GM12878 (cell line): ENCODE measurements at regions not wholly inside any gene's neighbourhood (a gene's known extent, or its start where the extent isn't known, plus 50 kb on each side); places are given as distances from the start of the nearest gene placed in this dataset.

Source experiments
- ATAC-seq: fragments of 200-7000 bp; cut with Tn5 transposase; 3 replicates; pipeline ENCODE4 v1.9.1; 2020; ENCODE audit warnings: mild to moderate bottlenecking, moderate library complexity
- BruUV-seq: library from RNA; stranded (reverse); fragments of 400-500 nt; replicated peaks from 2 replicates; lab custom pipeline; 2021; lab: Mats Ljungman, UMichigan
- CTCF ChIA-PET: fragments of 300-600 bp; sonication (Branson Sonifier 250); formaldehyde crosslinking; extraction: SDS; loops from one replicate; lab custom pipeline; 2021; ENCODE audit warnings: inconsistent platforms; lab: Yijun Ruan, JAX
- POLR2A ChIA-PET: fragments of 350-600 bp; formaldehyde crosslinking; extraction: SDS; loops from one replicate; lab custom pipeline; 2021; ENCODE audit warnings: inconsistent platforms; lab: Charles Lee
- RAD21 ChIA-PET: fragments of 300-600 bp; sonication (Branson Sonifier 250); formaldehyde crosslinking; loops from one replicate; lab custom pipeline; 2023; ENCODE audit warnings: antibody characterized with exemption; ENCODE audit not compliant: unreplicated experiment; lab: Charles Lee
- SMC1A ChIA-PET: fragments of 300-600 bp; sonication (Branson Sonifier 250); formaldehyde crosslinking; loops from one replicate; lab custom pipeline; 2023; ENCODE audit not compliant: unreplicated experiment, uncharacterized antibody; lab: Charles Lee
- DNase-seq: peaks from one replicate; pipeline ENCODE4 v3.0.0-alpha.2; 2011; ENCODE audit warnings: low read depth, low spot score
- FAIRE-seq: peaks from 3 replicates; lab custom pipeline; 2011; peaks lifted over from hg19 to GRCh38; lab: Jason Lieb, UNC
- H2AFZ ChIP-seq: 2 replicates; pipeline ENCODE4 v1.6.0; 2011; ENCODE audit warnings: low read depth, low read length, control low read depth; ENCODE audit not compliant: control insufficient read depth
- H3K27ac ChIP-seq: 2 replicates; pipeline ENCODE4 v1.5.1; 2011; ENCODE audit warnings: control low read depth; ENCODE audit not compliant: control insufficient read depth, insufficient read depth
- H3K27me3 ChIP-seq, 2 experiments: replicated peaks in 1 of 2; 2 replicates each; pipeline versions ENCODE4 v1.6.0 to v1.6.1; 2011; ENCODE audit warnings: low read length in 1 of 2; ENCODE audit not compliant: control insufficient read depth in 2 of 2, insufficient read depth in 2 of 2
- H3K36me3 ChIP-seq, 2 experiments: 2 replicates each; pipeline ENCODE4 v1.5.1; 2011; ENCODE audit warnings: low read length in 1 of 2; ENCODE audit not compliant: control insufficient read depth in 2 of 2, insufficient read depth in 2 of 2
- H3K4me1 ChIP-seq: 2 replicates; pipeline ENCODE4 v1.6.1; 2011; ENCODE audit warnings: mild to moderate bottlenecking, low read length, moderate library complexity, mixed read lengths; ENCODE audit not compliant: control insufficient read depth, insufficient read depth
- H3K4me2 ChIP-seq: 2 replicates; pipeline ENCODE4 v1.6.0; 2011; ENCODE audit warnings: control low read depth; ENCODE audit not compliant: control insufficient read depth, insufficient read depth
- H3K4me3 ChIP-seq: fragments of 200-600 bp; sonication (generic); 2 replicates; pipeline ENCODE4 v1.5.1; 2016
- H3K79me2 ChIP-seq: 2 replicates; pipeline ENCODE4 v1.6.0; 2011; ENCODE audit warnings: low read length; ENCODE audit not compliant: control insufficient read depth, insufficient read depth
- H3K9ac ChIP-seq: 2 replicates; pipeline ENCODE4 v1.8.0; 2011; ENCODE audit warnings: low read length, control low read depth, mixed read lengths; ENCODE audit not compliant: control insufficient read depth, insufficient read depth
- H3K9me3 ChIP-seq: replicated peaks from 3 replicates; pipeline ENCODE4 v1.5.1; 2011; ENCODE audit warnings: mild to moderate bottlenecking, low read length; ENCODE audit not compliant: control insufficient read depth, insufficient read depth
- H4K20me1 ChIP-seq: 2 replicates; pipeline ENCODE4 v1.6.0; 2011; ENCODE audit not compliant: control insufficient read depth, insufficient read depth
- ATF2 ChIP-seq: IDR thresholded peaks from 2 replicates; pipeline ENCODE4 v1.6.1; 2012; ENCODE audit warnings: low read length, inconsistent platforms
- CBFB ChIP-seq: IDR thresholded peaks from 2 replicates; pipeline ENCODE4 v1.6.1; 2016; ENCODE audit warnings: antibody characterized with exemption, low read depth
- CHD1 ChIP-seq: IDR thresholded peaks from 2 replicates; pipeline ENCODE4 v1.6.1; 2012; ENCODE audit warnings: low read depth, low read length, improper control_type of control experiment
- CHD4 ChIP-seq: fragments of 200-600 bp; sonication (generic); IDR thresholded peaks from 2 replicates; pipeline ENCODE4 v1.6.1; 2016; ENCODE audit warnings: mild to moderate bottlenecking
- CREB1 ChIP-seq: IDR thresholded peaks from 2 replicates; pipeline ENCODE4 v1.6.1; 2012; ENCODE audit warnings: low read depth, mild to moderate bottlenecking, inconsistent platforms
- CREM ChIP-seq: IDR thresholded peaks from 2 replicates; pipeline ENCODE4 v1.6.1; 2014; ENCODE audit warnings: antibody characterized with exemption, low read depth
- EED ChIP-seq: sonication (generic); IDR thresholded peaks from 2 replicates; pipeline ENCODE4 v1.6.1; 2016; ENCODE audit warnings: antibody characterized with exemption, low read depth
- FOXM1 ChIP-seq: IDR thresholded peaks from 2 replicates; pipeline ENCODE4 v1.6.1; 2012; ENCODE audit warnings: low read depth, mild to moderate bottlenecking, inconsistent platforms, low read length, moderate library complexity
- IRF4 ChIP-seq: IDR thresholded peaks from 2 replicates; pipeline ENCODE4 v1.6.1; 2011; ENCODE audit warnings: low read depth, low read length
- KAT2A ChIP-seq: conservative IDR thresholded peaks from 2 replicates; pipeline ENCODE4 v1.6.1; 2011; ENCODE audit warnings: low read depth, low read length; ENCODE audit not compliant: control insufficient read depth
- MTA3 ChIP-seq: IDR thresholded peaks from 2 replicates; pipeline ENCODE4 v1.6.1; 2012; ENCODE audit warnings: low read length, inconsistent platforms, borderline replicate concordance
- NFYA ChIP-seq: IDR thresholded peaks from 2 replicates; pipeline ENCODE4 v1.6.1; 2011; ENCODE audit warnings: low read depth, mild to moderate bottlenecking, low read length, improper control_type of control experiment, borderline replicate concordance
- POU2F2 ChIP-seq: IDR thresholded peaks from 3 replicates; pipeline ENCODE4 v1.6.1; 2011; ENCODE audit warnings: low read depth, mild to moderate bottlenecking, low read length, borderline replicate concordance
- RCOR1 ChIP-seq: conservative IDR thresholded peaks from 2 replicates; pipeline ENCODE4 v1.6.1; 2012; ENCODE audit warnings: low read depth, low read length, improper control_type of control experiment
- SIX5 ChIP-seq: IDR thresholded peaks from 2 replicates; pipeline ENCODE4 v1.6.1; 2011; ENCODE audit warnings: mild to moderate bottlenecking, low read depth, low read length, moderate library complexity; ENCODE audit not compliant: severe bottlenecking
- SPI1 ChIP-seq: IDR thresholded peaks from 2 replicates; pipeline ENCODE4 v1.6.1; 2011; ENCODE audit warnings: low read depth, mild to moderate bottlenecking, low read length, moderate library complexity, borderline replicate concordance; ENCODE audit not compliant: insufficient read depth
- TARDBP ChIP-seq: IDR thresholded peaks from 2 replicates; pipeline ENCODE4 v1.6.1; 2016; ENCODE audit warnings: borderline replicate concordance
- TCF7 ChIP-seq: IDR thresholded peaks from 2 replicates; pipeline ENCODE4 v1.6.1; 2014; ENCODE audit warnings: antibody characterized with exemption, borderline replicate concordance
- ZBED1 ChIP-seq: IDR thresholded peaks from 2 replicates; pipeline ENCODE4 v1.6.1; 2016; ENCODE audit warnings: borderline replicate concordance
- WGBS: methylation state at CpG from one replicate; pipeline ENCODE4 v1.1.6; 2016; ENCODE audit warnings: low lambda C conversion rate; ENCODE audit not compliant: insufficient replicate concordance, insufficient coverage; ENCODE audit errors: missing lambda C conversion rate; 5-methylcytosine and 5-hydroxymethylcytosine counted together
- in situ Hi-C: fragments of 300-500 bp; cut with MboI; formaldehyde crosslinking; loops from 9 replicates; pipeline ENCODE4 v1.14.3; 2018; ENCODE audit warnings: mixed read lengths
- intact Hi-C: fragments of 100-400 bp; cut with micrococcal nuclease; formaldehyde crosslinking; loops from one replicate; pipeline ENCODE4 v1.14.2; 2022; ENCODE audit not compliant: unreplicated experiment
- TF ChIP-seq, protein P1 (sequence below): IDR thresholded peaks from 2 replicates; pipeline ENCODE4 v1.6.1; 2012; ENCODE audit warnings: low read depth, low read length, improper control_type of control experiment
- TF ChIP-seq, protein P2 (sequence below): fragments of 450-650 bp; formaldehyde crosslinking; IDR thresholded peaks from 2 replicates; pipeline ENCODE4 v1.4.0; 2020; ENCODE audit warnings: mild to moderate bottlenecking, moderate library complexity

DNA sequence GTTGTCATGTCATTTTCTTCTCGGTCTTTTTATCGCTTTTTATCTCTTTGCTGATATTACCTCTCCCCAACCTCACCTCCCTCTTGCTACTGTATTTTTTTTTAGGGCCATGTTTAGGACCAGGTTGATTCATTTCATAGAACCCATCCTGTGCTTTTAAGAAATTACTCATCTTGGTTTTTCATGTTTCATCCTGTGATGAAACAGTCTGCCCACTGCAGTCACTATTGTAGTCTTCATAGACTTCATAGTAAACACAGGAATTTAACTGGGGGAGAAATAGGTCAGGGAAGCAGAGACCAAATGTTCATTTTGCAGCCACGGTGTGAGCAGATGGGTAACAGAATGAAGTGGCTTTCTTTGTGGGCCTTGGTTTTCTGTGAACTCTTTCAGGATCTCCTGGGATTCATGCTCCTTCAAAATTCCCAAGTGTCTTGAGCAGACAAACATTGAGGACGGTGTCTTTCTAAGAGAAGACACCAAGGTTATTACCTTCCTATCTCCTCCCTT, 161.8 kb downstream of the NAA11 start:
- ChIA-PET POLR2A (interaction anchor here (1.1 kb wide), 1 partner anchor 12 kb away, joined by 4 read pairs; no protein-coding TSS in a partner anchor), RAD21 (interaction anchor here (1.2 kb wide), 1 partner anchor 12 kb away, joined by 6 read pairs; no protein-coding TSS in a partner anchor), SMC1A (interaction anchor here (1.0 to 5.8 kb wide), 7 partner anchors 7 to 23 kb away, joined by 3 to 50 read pairs (median 5); no protein-coding TSS in a partner anchor), CTCF (interaction anchor here (0.7 to 1.9 kb wide), 4 partner anchors 10 to 61 kb away, joined by 3 to 7 read pairs (median 4); no protein-coding TSS in a partner anchor)
- in situ Hi-C loops (no loop called here), intact Hi-C loops (no loop called here)
- H3K27ac ChIP-seq: no peak overlapping the region
- H4K20me1 ChIP-seq: no peaks in the 10 kb centered on the region
- ATAC-seq (peak; percentile 85), FAIRE-seq (no peak), DNase-seq (no peak)
- H3K4me3 ChIP-seq: no peak overlapping the region
- H3K4me2 ChIP-seq: no peak overlapping the region
- H3K9ac ChIP-seq: no peak overlapping the region
- no peaks in the 10 kb centered on the region for H3K36me3 ChIP-seq
- H3K9me3 ChIP-seq: no peaks in the 10 kb centered on the region
- peaks cover 4% of the 10 kb centered on the region for H3K4me1 ChIP-seq
- no TSS peak for BruUV-seq
- H2AFZ ChIP-seq: no peak overlapping the region
- H3K27me3 ChIP-seq: no peaks in the 10 kb centered on the region
- 24% methylated on average over 4 of the region's 4 CpGs for WGBS
- H3K79me2 ChIP-seq: no peaks in the 10 kb centered on the region
- no peak for TF ChIP-seq CBFB
- no peak for TF ChIP-seq NFYA
- 0 out of 2 replicates have a peak, but pooled peaks have one; percentile 63 for TF ChIP-seq TCF7
- TF ChIP-seq CHD1: no peak
- TF ChIP-seq, protein P1, sequence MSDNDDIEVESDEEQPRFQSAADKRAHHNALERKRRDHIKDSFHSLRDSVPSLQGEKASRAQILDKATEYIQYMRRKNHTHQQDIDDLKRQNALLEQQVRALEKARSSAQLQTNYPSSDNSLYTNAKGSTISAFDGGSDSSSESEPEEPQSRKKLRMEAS: no peak
- TF ChIP-seq EED: peak; percentile 47; the same call in 1 of the 2 replicates
- peak; percentile 43; the same call in 1 of the 2 replicates for TF ChIP-seq ZBED1
- TF ChIP-seq, protein P2, sequence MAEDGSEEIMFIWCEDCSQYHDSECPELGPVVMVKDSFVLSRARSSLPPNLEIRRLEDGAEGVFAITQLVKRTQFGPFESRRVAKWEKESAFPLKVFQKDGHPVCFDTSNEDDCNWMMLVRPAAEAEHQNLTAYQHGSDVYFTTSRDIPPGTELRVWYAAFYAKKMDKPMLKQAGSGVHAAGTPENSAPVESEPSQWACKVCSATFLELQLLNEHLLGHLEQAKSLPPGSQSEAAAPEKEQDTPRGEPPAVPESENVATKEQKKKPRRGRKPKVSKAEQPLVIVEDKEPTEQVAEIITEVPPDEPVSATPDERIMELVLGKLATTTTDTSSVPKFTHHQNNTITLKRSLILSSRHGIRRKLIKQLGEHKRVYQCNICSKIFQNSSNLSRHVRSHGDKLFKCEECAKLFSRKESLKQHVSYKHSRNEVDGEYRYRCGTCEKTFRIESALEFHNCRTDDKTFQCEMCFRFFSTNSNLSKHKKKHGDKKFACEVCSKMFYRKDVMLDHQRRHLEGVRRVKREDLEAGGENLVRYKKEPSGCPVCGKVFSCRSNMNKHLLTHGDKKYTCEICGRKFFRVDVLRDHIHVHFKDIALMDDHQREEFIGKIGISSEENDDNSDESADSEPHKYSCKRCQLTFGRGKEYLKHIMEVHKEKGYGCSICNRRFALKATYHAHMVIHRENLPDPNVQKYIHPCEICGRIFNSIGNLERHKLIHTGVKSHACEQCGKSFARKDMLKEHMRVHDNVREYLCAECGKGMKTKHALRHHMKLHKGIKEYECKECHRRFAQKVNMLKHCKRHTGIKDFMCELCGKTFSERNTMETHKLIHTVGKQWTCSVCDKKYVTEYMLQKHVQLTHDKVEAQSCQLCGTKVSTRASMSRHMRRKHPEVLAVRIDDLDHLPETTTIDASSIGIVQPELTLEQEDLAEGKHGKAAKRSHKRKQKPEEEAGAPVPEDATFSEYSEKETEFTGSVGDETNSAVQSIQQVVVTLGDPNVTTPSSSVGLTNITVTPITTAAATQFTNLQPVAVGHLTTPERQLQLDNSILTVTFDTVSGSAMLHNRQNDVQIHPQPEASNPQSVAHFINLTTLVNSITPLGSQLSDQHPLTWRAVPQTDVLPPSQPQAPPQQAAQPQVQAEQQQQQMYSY (CRISPR knock-in tag): no peak
- TF ChIP-seq SIX5: no peak
- TF ChIP-seq TARDBP: no peak
- peak; percentile 31; the same call in 1 of the 2 replicates for TF ChIP-seq ATF2
- peak; percentile 58; the same call in 1 of the 2 replicates for TF ChIP-seq FOXM1
- no peak for TF ChIP-seq SPI1
- TF ChIP-seq POU2F2: no peak
- TF ChIP-seq CREM: 0 out of 2 replicates have a peak, but pooled peaks have one; percentile 19
- 0 out of 2 replicates have a peak, but pooled peaks have one; percentile 28 for TF ChIP-seq IRF4
- no peak for TF ChIP-seq KAT2A
- no peak for TF ChIP-seq CHD4
- 0 out of 2 replicates have a peak, but pooled peaks have one; percentile 23 for TF ChIP-seq MTA3
- TF ChIP-seq RCOR1: no peak
- TF ChIP-seq CREB1: peak; percentile 29; the same call in 1 of the 2 replicates
